HG02610 (cell line): ENCODE measurements at regions not wholly inside any gene's neighbourhood (a gene's known extent, or its start where the extent isn't known, plus 50 kb on each side); places are given as distances from the start of the nearest gene placed in this dataset.
A peak's percentile ranks its signal among the peaks of the same experiment; 100 is the strongest.
"Not testable (repeated sequence)": the region's sequence is repeated elsewhere in the genome, so short reads cannot be mapped to it uniquely, and the experiment has no call there.

Source experiments
- ATAC-seq: cut with Tn5 transposase; IDR thresholded peaks from one replicate; pipeline ENCODE4 v1.9.1; 2021; ENCODE audit warnings: mild to moderate bottlenecking, moderate library complexity; ENCODE audit not compliant: unreplicated experiment

DNA sequence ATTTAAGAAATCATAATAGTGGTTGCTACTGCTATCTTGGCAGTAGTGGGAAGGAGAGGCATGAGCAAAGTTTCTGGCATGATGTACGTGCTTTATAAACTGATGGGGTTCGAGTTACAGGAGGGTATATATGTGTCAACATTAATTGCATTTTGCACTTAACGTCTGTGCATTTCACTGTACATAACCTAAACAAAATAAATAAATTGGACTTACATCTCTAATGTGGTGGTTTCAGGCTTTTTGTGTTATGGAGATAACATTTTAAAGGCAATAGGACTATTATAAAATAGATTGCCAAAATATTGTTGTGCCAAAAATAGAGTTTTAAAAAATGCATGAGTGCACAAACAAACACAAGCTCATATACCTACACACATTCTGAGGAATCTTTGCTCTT lies 1001.1 kb upstream of the GJE1 start:
- no peak for ATAC-seq

DNA sequence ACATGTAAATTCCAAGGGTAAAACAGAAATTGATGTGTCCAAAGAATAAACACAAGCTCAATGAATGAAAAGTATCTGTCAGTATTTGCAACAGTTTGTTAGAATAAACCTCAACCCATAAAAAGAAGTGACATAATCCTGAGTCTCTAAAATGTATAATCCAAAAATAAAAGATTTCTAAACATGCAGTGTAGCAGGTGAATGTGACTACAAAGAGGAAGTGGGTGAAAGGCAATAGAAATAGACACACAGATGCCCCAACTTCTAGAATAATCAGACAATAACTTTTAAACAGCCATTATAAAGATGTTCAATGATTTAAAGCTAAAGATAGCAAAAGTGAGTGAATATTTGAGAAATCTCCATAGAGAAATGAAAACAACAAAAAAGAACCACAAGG lies 1009.2 kb upstream of the GJE1 start:
- ATAC-seq: peak; percentile 30

DNA sequence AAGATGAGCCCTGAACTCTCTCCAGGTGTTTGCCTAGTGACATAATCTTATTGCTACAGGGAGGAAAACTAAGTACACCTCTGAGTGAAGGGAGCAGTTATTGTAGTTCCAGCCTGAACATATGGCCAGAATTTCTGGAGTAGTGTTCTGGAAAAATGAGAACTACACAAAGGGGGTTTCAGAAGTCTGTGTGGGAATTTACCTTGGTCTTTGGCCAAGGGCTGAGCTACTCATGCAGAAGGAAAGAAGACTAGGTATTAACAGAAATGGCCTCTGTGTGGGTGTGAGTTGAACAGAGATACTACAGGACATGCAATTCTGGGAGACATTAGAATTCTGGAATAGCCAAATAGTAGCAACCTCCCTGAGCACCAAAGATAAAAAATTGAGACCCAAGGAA lies 1009.7 kb upstream of the GJE1 start:
- peak; percentile 80 for ATAC-seq

DNA sequence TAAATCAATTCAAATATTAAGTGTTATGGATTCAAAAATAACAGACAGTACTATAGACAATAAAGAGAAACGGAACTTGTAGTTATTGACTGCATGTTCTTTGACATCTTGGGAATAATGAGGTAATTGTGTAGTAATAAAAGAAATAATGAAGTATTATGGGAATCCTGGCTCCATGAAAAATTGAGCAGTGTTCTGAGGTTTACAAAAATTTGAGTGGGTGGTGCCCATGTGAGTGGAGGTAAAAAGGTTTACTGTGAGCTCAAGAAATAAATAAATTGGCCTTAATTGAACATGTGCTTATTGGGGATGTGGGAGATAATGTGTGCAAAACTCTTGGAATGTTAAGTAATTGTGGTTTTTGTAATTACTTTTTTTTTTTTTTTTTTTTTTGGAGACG lies 1013.7 kb upstream of the GJE1 start:
- ATAC-seq: no peak

DNA sequence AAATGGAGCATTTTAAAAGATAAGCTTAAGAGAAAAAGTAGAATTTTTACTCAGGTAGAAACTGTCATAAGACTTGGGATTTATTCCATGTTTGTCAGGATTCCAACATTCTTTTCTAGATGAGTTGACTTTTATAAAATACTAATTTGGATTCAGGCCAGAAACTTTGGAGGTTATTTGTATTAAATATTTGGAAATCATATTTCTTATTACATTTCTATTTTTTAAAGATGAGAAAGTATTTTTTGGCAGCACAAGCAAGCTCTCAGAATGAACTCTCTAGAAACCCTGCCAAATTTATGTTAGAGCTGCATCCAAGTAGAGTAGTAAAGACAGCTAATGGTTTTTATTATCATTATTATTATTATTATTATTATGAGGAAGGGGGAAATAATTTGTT lies 1014.9 kb upstream of the GJE1 start:
- ATAC-seq: no peak

DNA sequence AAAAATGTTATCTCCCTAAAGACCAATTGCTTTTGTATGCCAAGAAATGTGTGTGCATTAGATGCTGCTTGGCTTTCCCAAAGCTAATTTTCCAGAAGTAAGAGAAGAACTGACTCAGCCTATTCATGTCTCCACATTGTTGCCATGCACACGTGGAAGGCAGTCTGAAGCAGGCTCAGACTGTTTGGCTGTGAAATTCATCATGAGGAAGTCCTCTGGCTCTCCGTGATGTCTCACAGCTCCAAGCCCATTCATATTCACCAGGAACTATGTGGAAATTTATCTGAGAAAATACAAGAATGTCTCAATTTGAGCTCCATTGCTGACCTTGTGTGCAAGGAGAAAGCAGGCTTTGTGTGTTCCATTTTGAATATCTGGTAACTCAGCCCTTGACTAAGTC lies 1022.2 kb upstream of the GJE1 start:
- ATAC-seq: no peak

DNA sequence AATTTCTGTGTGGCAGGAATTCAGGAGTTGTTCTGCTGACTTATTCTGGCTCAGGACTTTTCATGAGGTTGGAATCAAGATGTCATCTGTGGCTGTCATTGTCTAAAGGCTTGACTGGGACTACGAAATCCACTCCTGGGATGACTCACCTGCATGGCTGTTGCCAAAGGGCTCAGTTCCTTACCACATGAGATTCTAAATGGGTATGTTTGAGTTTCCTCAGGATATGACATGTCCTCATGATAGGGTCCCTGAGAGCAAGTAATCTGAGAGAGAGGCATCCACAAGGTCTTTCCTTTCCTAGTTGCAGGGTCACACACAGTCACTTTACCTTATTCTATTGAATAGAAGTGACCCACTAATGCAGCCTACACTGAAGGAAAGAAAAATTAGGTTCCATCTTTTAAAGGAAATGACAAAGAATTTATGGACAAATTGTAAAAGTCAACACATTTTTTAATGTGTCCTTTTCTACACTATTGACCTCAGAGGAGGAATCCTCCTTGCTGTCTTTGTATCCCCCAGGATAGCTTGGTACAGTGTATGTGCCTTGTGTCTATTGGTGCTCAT lies 1025.0 kb upstream of the GJE1 start:
- ATAC-seq: no peak

DNA sequence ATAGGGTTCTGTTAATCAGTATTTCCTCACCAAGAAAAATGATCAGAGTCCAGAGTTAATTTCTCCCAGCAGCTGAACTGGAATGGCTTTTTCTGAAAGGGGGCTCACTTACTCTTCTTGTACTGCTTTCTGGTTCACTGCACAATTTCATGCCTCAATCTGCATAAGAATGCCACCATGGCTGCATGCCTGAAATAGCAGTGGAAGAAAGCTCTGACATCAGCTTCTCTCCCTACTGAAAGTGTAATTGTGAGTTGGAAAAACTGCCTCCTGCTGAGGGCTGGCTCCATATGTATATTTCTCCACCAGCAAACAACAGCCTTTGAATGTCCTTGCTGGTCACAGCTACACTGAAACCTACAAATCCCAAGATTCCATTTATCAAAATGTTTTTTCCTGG lies 1027.2 kb upstream of the GJE1 start:
- ATAC-seq: no peak

DNA sequence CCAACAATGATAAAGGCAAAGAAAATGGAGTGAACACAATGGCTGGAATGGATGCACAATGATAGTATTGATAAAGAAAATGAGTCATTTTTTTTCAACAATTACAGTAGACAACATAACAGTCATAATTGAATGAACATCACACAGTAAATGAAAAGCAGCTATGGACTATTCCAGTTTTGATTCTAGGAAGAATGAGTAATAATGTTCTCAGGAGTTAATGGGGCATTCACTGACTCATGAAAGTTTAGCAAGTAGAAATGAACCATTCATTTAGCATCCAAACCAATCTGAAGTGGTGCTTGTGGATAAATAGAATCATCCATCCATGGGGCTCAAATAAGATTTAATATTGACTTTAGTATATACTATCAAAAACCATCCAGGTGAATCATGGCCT lies 1029.5 kb upstream of the GJE1 start:
- no peak for ATAC-seq

DNA sequence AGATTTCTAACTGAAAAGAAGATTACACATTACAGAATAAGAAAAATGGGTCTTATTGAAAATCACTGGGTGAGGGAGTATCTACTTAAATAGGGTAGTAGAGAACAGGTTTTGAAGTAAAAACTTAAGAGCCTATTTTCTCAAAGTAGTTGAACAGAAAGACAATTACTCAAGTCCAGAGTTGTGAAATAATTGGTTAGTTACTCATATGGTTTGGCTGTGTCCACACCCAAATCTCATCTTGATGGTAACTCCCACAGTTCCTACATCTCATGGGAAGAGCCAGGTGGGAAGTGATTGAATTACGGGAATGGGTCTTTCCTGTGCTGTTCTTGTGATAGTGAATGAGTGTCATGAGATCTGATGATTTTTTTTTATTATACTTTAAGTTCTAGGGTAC lies 1035.3 kb upstream of the GJE1 start:
- no peak for ATAC-seq

DNA sequence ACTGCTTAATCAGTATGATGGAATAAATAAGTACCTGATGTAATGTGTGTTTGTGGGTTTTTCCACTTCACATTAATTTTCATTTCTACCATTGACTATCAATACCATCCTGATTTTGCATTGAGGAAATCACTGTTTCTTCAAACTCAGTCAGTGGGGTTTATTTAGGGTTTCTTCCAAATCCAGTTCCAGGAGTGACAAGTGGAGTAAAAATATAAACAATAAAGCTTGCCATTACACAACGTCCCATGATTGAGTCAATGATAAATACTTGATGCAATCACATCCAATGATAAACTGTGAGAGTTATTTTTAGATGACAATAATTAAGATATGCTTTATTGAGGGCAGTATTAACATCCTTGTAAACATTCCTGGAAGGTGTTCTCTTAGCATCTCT lies 1037.4 kb upstream of the GJE1 start:
- no peak for ATAC-seq

DNA sequence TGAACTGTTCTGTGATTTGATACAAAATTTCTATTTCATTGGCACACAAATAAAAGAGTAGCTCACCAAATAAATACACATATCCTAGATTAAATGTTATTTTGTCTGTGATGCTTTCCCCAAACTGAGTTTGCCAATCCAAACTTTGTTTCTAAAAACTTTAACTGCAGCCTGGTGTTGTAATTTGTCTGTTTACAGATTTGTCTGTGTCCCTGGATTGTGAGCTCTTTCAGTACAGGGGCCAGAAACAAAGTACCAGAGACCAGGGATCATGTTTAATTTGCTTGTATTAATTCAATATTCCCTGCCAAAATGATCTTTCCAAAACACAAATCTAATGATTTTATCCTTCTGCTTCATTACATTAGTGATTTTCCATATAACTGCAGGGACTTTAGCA lies 1044.6 kb upstream of the GJE1 start:
- no peak for ATAC-seq

DNA sequence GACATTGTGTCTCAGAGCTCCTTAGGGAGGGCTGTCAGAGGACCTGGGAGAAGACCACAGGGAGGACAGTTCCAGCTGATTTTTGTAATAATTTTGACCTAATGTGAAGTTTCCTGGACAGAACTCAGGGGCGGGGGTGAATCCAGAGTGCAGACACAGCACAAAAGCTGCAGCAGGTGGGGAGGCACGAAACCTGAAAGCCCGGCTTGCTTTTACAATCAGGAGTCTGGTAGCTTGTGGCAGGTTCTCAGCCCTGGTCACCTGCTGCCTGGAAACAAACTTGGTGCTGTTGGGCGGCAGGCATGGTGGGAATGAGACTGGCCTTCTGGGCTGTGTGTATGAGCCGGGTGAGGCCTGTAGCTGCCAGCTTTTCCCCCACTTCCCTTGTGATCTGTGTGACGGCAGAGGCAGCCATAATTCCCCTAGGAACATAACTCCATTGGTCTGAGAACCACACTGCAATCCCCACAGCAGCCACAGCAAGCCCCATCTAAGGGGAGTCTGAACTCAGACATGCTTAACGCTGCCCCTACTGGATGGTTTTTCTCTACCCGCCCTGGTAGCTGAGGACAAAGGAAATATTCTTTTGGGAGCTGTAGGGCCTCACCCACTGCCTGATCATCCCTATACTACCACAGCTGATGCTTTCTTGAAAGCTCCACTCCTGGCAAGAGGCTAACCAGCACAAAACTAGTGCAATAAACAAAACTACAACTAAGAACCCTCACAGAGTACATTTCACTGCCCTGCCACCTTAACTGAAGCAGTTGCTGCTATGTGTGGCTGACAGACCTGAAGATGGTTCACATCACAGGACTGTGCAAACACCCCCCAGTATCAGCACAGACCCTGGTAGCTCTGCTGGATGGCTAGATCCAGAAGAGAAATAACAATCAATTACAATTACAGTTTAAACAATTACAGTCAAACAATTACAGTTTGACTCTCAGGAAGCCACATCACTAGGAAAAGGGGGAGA lies 1055.1 kb upstream of the GJE1 start:
- peak; percentile 88 for ATAC-seq

DNA sequence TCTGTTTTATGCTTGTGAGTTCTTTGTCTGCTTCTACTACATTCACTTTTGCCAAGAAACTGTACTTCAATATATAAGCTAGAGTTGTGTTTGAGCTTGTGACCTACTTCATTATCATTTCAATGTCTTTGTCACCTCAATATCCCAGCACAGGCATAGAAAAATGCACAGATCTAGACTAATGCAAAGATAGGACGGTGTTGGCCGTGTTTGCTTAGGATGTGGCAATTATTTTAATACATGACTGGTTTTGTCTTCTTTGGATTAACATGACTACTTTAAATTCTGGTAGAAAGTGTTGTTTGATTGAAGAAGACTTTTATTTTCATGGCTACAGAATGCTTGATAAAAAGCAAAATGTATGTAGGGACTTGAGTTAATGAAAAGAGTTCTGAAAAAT lies 1075.0 kb upstream of the GJE1 start:
- no peak for ATAC-seq

DNA sequence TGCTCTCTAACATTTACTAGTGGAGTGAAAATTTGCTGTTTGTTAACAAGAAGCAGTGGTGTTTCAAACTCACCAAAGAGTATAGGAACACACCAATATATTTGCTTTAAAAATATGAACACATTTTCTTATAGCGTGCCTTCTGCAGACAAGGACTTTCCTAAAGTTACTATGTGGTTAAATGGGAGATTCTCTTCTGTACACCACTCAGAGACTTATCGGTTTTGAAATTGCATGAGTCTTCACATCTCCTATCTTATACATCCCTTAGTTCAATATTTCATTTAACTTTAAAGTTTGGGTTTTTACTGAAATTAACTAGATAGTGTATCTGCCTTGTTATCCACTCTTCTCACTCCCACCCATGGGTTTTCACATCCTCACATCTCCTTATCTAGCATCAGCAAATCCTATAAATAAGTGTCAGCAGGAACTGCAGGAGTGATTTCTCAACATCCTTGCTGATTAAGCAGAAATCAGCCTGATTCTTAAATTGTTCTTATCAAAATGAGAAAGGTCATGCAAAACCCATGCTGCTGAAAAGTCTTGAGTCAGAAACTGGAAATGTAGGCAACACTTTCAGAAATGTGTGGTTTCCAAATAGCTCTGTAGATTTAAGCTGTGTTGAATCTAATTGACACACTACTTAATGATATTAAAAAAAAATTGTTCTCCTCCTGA lies 1075.6 kb upstream of the GJE1 start:
- ATAC-seq: no peak

DNA sequence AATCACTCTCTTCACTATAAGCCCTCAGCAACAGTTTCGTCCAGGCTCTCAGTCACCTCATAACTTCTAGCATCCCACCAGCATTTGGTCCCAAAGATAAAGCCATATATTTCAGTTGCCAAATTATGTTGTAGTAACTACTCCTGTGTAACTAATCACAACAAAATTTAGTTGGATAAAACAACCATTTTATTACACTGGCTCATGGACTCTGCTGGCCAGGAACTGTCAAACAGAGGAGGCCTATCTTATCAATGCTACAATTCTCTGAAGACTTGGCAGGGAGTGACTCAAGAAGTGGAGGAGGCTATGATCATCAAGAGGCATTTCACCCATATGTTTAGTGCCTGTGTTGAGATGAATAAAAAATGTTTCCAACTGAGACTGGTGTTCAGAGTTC lies 1082.3 kb upstream of the GJE1 start:
- no peak for ATAC-seq

DNA sequence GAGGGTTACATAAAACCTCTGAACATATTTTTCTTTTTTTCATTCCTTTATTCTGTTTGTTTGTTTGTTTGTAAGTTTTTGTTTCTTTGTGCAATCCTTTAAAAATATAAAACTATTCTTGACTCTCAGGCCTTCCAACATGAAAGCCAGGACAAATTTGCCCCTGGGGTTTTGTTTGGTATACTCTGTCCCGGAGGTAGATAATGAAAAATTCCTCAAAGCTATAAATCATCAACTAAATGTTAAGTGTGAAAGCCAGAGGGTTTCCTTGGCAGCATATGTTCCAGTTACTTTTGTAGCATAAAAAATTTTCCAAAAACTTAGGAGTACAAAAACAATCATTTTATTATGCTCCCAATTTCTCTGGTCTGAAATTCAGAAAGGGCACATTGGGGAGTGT lies 1084.3 kb upstream of the GJE1 start:
- no peak for ATAC-seq

DNA sequence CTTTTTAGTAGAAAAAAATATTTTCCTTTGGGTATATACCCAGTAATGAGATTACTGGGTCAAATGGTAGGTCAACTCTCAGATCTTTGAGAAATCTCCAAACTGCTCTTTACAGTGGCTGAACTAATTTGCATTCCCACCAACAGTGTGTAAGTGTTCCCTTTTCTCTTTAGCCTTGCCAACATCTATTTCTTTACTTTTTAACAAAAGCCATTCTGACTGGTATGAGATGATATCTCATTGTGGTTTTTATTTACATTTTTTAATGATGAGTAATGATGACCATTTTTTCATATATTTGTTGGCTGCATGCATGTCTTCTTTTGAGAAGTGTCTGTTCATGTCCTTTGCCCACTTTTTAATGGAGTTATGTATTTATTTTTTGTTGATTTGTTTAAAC lies 1086.2 kb upstream of the GJE1 start:
- not testable (repeated sequence) for ATAC-seq

DNA sequence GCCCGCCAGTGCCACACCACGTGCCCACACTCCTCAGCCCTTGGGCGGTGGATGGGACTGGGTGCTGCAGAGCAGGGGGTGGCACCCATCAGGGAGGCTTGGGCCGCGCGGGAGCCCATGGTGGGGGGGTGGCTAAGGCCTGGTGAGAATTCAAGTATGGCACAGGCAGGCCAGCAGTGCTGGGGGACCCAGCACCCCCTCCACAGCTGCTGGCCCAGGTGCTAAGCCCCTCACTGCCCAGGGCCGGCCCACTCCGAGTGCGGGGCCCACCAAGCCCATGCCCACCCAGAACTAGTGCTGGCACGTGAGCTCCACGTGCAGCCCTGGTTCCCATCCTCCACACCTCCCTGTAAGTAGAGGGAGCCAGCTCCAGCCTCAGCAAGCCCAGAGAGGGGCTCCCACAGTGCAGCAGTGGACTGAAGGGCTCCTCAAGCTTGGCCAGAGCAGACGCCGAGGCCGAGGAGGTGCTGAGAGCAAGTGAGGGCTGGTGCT lies 1091.1 kb upstream of the GJE1 start:
- ATAC-seq: no peak

DNA sequence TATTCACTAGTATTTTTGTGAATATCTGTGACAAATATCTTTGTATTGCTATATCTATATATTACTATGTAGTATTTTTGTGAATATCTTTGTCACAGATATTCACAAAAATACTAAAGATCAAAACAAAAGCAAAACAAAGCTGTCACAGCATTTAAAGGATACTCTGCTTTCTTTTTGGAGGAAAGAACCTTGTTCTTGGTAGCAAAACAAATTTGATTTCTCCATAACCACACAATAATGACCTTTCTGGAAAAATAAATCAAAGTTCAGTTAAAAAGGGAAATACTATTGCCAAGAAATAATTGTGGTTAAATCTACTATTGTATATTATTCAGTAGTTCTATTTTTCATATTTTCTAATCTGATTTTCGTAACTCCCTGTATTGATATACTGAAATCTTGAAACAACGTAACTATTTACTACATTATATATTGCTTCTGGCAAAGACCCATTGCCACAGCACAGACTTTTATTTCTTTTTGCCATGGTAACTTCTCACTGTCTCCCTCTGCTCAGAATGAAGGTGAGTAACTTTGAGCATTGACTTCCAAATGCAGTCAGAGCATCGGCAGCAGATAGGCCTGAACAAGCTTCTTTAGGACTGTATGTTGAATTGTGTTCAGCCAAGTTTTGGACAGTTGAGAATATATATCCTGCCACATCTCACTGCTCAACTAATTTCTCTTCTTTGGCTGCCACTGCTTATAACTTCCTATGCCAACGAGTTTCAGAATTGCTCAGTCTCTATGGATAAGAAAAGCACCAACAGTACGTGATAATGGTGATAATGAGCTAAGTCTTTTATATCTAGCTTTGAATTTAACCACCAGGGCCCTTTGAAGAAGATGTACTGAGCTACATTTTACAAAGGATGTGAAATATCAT lies 1097.2 kb upstream of the GJE1 start:
- ATAC-seq: no peak

DNA sequence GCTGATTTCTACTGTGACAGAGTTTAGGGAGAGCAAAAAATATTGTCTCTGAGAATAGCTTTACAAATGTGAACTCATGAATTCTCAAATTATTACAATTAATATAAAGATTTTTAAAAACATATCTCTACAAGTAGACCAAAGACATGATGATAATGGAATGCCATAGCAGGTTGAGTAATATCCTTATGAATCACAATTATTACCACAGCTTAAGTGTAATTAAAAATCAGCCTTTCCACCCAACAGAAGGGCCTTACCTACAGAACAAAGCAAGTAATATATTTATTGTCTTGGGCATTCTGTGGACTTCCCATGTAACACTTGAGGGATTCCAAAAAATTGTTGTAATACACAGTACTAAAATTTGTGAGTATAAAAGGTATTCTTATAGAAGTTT lies 1099.6 kb upstream of the GJE1 start:
- no peak for ATAC-seq
